DND-41 (cell line): ENCODE measurements at regions not wholly inside any gene's neighbourhood (a gene's known extent, or its start where the extent isn't known, plus 50 kb on each side); places are given as distances from the start of the nearest gene placed in this dataset.

ENCODE experiments used
- ATAC-seq: fragments of 200-7000 bp; cut with Tn5 transposase; 3 replicates; pipeline ENCODE4 v1.9.1; 2021; ENCODE audit warnings: low read depth; ENCODE audit not compliant: insufficient read depth
- DNase-seq: peaks from one replicate; pipeline ENCODE4 v3.0.0-alpha.2; 2020
- H2AFZ ChIP-seq: 2 replicates; pipeline ENCODE4 v1.6.0; 2012; ENCODE audit warnings: low read depth, low read length
- H3K27ac ChIP-seq: 2 replicates; pipeline ENCODE4 v1.5.1; 2012; ENCODE audit warnings: low read length, inconsistent platforms
- H3K27me3 ChIP-seq: fragments of 200-600 bp; sonication (generic); 2 replicates; pipeline ENCODE4 v1.6.0; 2012; ENCODE audit warnings: low read length, mild to moderate bottlenecking, inconsistent platforms; ENCODE audit not compliant: insufficient read depth, poor library complexity
- H3K36me3 ChIP-seq: 2 replicates; pipeline ENCODE4 v1.5.1; 2012; ENCODE audit warnings: low read length, inconsistent platforms; ENCODE audit not compliant: insufficient read depth
- H3K4me1 ChIP-seq: 2 replicates; pipeline ENCODE4 v1.5.1; 2012; ENCODE audit warnings: mild to moderate bottlenecking, low read length; ENCODE audit not compliant: insufficient read depth
- H3K4me2 ChIP-seq: 2 replicates; pipeline ENCODE4 v1.6.0; 2012; ENCODE audit warnings: mild to moderate bottlenecking, moderate library complexity, low read length, inconsistent platforms; ENCODE audit not compliant: insufficient read depth
- H3K4me3 ChIP-seq, 2 experiments: fragments of 200-600 bp in 1 of 2; shearing (Covaris generic) in 1 of 2; 2 replicates each; pipeline ENCODE4 v1.5.1; 2012 to 2016; ENCODE audit warnings: inconsistent platforms in 2 of 2, low read length in 2 of 2, mild to moderate bottlenecking in 2 of 2, low read depth in 1 of 2, moderate library complexity in 1 of 2
- H3K79me2 ChIP-seq: 2 replicates; pipeline ENCODE4 v1.6.0; 2012; ENCODE audit warnings: low read length, inconsistent platforms; ENCODE audit not compliant: insufficient read depth
- H3K9ac ChIP-seq: 2 replicates; pipeline ENCODE4 v1.6.0; 2012; ENCODE audit warnings: low read depth, mild to moderate bottlenecking, inconsistent platforms, low read length, moderate library complexity
- H3K9me3 ChIP-seq: 2 replicates; pipeline ENCODE4 v1.5.1; 2012; ENCODE audit warnings: low read length, moderate library complexity, mild to moderate bottlenecking, inconsistent platforms; ENCODE audit not compliant: insufficient read depth, severe bottlenecking
- H4K20me1 ChIP-seq: 2 replicates; pipeline ENCODE4 v1.6.0; 2012; ENCODE audit warnings: low read length; ENCODE audit not compliant: insufficient read depth
- CTCF ChIP-seq: IDR thresholded peaks from 2 replicates; pipeline ENCODE4 v1.5.1; 2012; ENCODE audit warnings: borderline replicate concordance, low read length, moderate library complexity, mild to moderate bottlenecking; ENCODE audit not compliant: poor library complexity, severe bottlenecking; ENCODE audit errors: extremely low read depth
- EZH2 ChIP-seq: IDR thresholded peaks from 3 replicates; pipeline ENCODE4 v1.6.1; 2012; ENCODE audit warnings: borderline replicate concordance, low read depth, mild to moderate bottlenecking, moderate library complexity, low read length, inconsistent platforms; ENCODE audit not compliant: severe bottlenecking

- peak overlapping the region; percentile 57 for H2AFZ ChIP-seq
- H3K79me2 ChIP-seq: no peaks in the 10 kb centered on the region
- H3K4me3 ChIP-seq: 0 out of 4 replicates have a peak overlapping the region, but pooled peaks of 1 of the 2 experiments have one; percentile 1
- no peaks in the 10 kb centered on the region for H3K9me3 ChIP-seq
- H3K27me3 ChIP-seq: no peaks in the 10 kb centered on the region
- DNase-seq: no peak
- peak overlapping the region; percentile 63 for H3K27ac ChIP-seq
- no peaks in the 10 kb centered on the region for H3K36me3 ChIP-seq
- H4K20me1 ChIP-seq: no peaks in the 10 kb centered on the region
- peak; percentile 71 for ATAC-seq
- H3K4me1 ChIP-seq: peaks cover 19% of the 10 kb centered on the region
- H3K4me2 ChIP-seq: peak overlapping the region; percentile 51
- TF ChIP-seq CTCF (no peak), EZH2 (no peak)
- peak overlapping the region; percentile 2; the same call in 1 of the 2 replicates for H3K9ac ChIP-seq
Measured at GRCh38 chr14:54189333-54189732, 207.5 kb upstream of the CDKN3 start.

- H3K27me3 ChIP-seq: no peaks in the 10 kb centered on the region
- peak; percentile 90 for ATAC-seq
- peak overlapping the region; percentile 63 for H3K27ac ChIP-seq
- H3K79me2 ChIP-seq: no peaks in the 10 kb centered on the region
- TF ChIP-seq CTCF: no peak
- TF ChIP-seq EZH2: no peak
- H3K4me2 ChIP-seq: peak overlapping the region; percentile 51
- no peaks in the 10 kb centered on the region for H4K20me1 ChIP-seq
- H3K9ac ChIP-seq: peak overlapping the region; percentile 2; the same call in 1 of the 2 replicates
- H3K4me1 ChIP-seq: peaks cover 19% of the 10 kb centered on the region
- DNase-seq: peak; percentile 52
- H3K4me3 ChIP-seq: no peak overlapping the region
- H3K36me3 ChIP-seq: no peaks in the 10 kb centered on the region
- no peaks in the 10 kb centered on the region for H3K9me3 ChIP-seq
- H2AFZ ChIP-seq: peak overlapping the region; percentile 40; the same call in 1 of the 2 replicates
Measured at GRCh38 chr14:54189748-54190354, 207.0 kb upstream of the CDKN3 start.

GRCh38 chr14:54191846-54192245 is 205.0 kb upstream of the CDKN3 start:
- Histone ChIP-seq H3K4me1 (peaks cover 19% of the 10 kb centered on the region), H3K79me2 (no peaks in the 10 kb centered on the region), H3K27ac (no peak overlapping the region), H3K36me3 (no peaks in the 10 kb centered on the region), H3K4me2 (no peak overlapping the region), H2AFZ (no peak overlapping the region), H3K9ac (no peak overlapping the region), H3K9me3 (no peaks in the 10 kb centered on the region), H3K4me3 (no peak overlapping the region), H4K20me1 (no peaks in the 10 kb centered on the region), H3K27me3 (no peaks in the 10 kb centered on the region)
- TF ChIP-seq CTCF (no peak), EZH2 (no peak)
- ATAC-seq: no peak
- no peak for DNase-seq

GRCh38 chr14:54192610-54193009 is 204.2 kb upstream of the CDKN3 start:
- Histone ChIP-seq H3K27me3 (no peaks in the 10 kb centered on the region), H3K79me2 (no peaks in the 10 kb centered on the region), H3K4me3 (no peak overlapping the region), H3K4me2 (no peak overlapping the region), H2AFZ (no peak overlapping the region), H4K20me1 (no peaks in the 10 kb centered on the region), H3K9ac (no peak overlapping the region), H3K9me3 (no peaks in the 10 kb centered on the region), H3K36me3 (no peaks in the 10 kb centered on the region), H3K27ac (no peak overlapping the region), H3K4me1 (peaks cover 19% of the 10 kb centered on the region)
- no peak for TF ChIP-seq EZH2
- peak; percentile 16 for TF ChIP-seq CTCF
- DNase-seq (no peak), ATAC-seq (no peak)
